Fibroblast of mammary gland (primary cell): ENCODE measurements at regions not wholly inside any gene's neighbourhood (a gene's known extent, or its start where the extent isn't known, plus 50 kb on each side); places are given as distances from the start of the nearest gene placed in this dataset.

Experiments used
- DNase-seq: peaks from one replicate; pipeline ENCODE4 v3.0.0-alpha.2; 2010; ENCODE audit warnings: low read depth
- H3K4me3 ChIP-seq: 2 replicates; pipeline ENCODE4 v1.5.1; 2011; ENCODE audit warnings: low read depth, mild to moderate bottlenecking, low read length, moderate library complexity; ENCODE audit not compliant: control insufficient read depth
- CTCF ChIP-seq: conservative IDR thresholded peaks from 2 replicates; pipeline ENCODE4 v1.5.1; 2011; ENCODE audit warnings: low read depth, low read length, inconsistent platforms; ENCODE audit not compliant: control insufficient read depth, insufficient read depth

DNA sequence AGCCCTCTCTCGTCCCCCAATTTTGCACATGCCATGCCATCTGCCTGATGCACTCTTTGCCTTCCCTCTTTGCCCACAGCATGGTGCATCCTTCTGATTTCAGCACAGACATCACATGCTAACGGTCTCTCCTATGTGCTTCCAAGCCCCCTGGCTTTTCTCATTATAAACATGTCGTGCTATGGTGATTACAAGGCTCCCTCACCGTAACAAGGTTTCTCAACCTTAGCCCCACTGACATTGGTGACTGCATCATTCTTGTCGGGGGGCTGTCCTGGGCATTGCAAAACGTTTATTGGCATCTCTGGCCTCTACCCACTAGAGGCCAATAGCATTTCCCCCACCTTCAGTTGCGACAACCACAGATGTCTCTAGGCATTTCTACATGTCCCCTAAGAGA is 187.2 kb downstream of the TFAP2C start:
- no peak for TF ChIP-seq CTCF
- H3K4me3 ChIP-seq = no peak overlapping the region
- no peak for DNase-seq

GRCh38 chr20:56817780-56818675 is 188.9 kb downstream of the TFAP2C start:
- DNase-seq = no peak
- TF ChIP-seq CTCF = no peak
- H3K4me3 ChIP-seq = no peak overlapping the region

GRCh38 chr20:56820984-56821383 is 191.9 kb downstream of the TFAP2C start:
- no peak overlapping the region for H3K4me3 ChIP-seq

GRCh38 chr20:56826306-56826704 is 197.2 kb downstream of the TFAP2C start:
- DNase-seq = no peak
- peak overlapping the region; percentile 12 for H3K4me3 ChIP-seq
- no peak for TF ChIP-seq CTCF

More at GRCh38 chr20:56820984-56821383, 191.9 kb downstream of the TFAP2C start:
- TF ChIP-seq CTCF = no peak
- no peak for DNase-seq

DNA sequence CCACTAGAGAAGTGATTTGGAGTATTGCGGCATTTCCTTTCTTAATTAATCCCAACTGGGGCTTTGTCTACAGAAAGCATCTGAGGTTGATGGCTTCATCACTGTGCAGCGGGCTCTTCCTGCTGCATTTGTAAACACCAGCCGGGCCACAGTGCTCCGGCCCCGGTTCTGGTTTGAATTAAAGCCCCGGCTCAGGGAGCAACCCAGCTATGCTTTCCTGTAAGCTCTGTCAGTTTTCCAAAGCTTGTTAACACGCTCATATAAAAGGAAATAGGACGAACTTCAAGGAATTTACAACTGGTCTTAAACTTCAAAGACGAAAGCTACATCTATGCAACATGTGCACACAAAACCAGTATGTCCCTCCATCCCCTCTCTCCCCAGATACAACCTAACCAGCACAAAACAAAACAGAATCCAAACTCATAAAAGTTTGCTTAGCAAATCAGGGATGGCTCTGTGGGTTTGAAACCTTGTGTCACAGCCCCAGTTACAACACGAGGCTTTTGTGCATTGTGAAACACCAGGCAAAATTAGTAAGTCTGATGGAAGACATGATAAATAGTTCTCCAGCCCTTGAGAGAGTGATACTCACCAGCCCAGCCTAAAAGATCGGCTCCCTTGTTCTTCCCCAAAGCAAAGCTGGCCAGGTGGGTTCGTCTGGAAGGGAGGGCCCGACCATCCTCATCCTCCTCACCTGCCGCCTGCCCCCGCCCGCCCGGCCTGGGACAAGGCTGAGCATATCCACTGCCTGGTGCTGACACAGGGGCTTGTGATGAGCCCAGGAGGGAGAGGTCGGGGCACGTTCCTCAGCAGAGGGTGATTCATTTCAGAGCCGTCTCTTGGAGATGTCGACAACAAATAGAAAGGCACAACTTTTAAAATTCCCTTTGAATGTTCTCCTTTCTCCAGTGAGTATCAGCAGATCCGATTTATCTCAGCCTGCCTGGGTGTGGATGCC is 197.9 kb downstream of the TFAP2C start:
- peak; percentile 91 for DNase-seq
- peak overlapping the region; percentile 19 for H3K4me3 ChIP-seq
- TF ChIP-seq CTCF = no peak

GRCh38 chr20:56827763-56828162 is 198.7 kb downstream of the TFAP2C start:
- DNase-seq = no peak
- no peak overlapping the region for H3K4me3 ChIP-seq
- TF ChIP-seq CTCF = no peak
